WTC11 (cell line): ENCODE measurements at regions not wholly inside any gene's neighbourhood (a gene's known extent, or its start where the extent isn't known, plus 50 kb on each side); places are given as distances from the start of the nearest gene placed in this dataset.

Experiments used
- ATAC-seq: fragments of 200-7000 bp; cut with Tn5 transposase; 2 replicates; pipeline ENCODE4 v1.10.0; 2021; ENCODE audit warnings: mild to moderate bottlenecking, moderate library complexity
- CTCF ChIA-PET: fragments of 300-600 bp; sonication (Branson Sonifier 250); formaldehyde crosslinking; loops from one replicate; lab custom pipeline; 2021; ENCODE audit warnings: antibody characterized with exemption; lab: Charles Lee
- POLR2A ChIA-PET: fragments of 350-600 bp; sonication (Branson Sonifier 250); formaldehyde crosslinking; loops from one replicate; lab custom pipeline; 2021; ENCODE audit warnings: antibody characterized with exemption; lab: Charles Lee
- DNase-seq: peaks from one replicate; pipeline ENCODE4 v3.0.0; 2021; ENCODE audit warnings: low spot score
- H3K27ac Mint-ChIP-seq: 2 replicates; pipeline ENCODE4 v1.8.0; 2021; ENCODE audit warnings: mixed read lengths
- H3K27me3 Mint-ChIP-seq: 2 replicates; pipeline ENCODE4 v1.8.0; 2021; ENCODE audit warnings: low read depth, mild to moderate bottlenecking, moderate library complexity, mixed read lengths
- H3K36me3 Mint-ChIP-seq: 2 replicates; pipeline ENCODE4 v1.8.0; 2021; ENCODE audit warnings: mixed read lengths
- H3K4me1 Mint-ChIP-seq: 2 replicates; pipeline ENCODE4 v1.8.0; 2022; ENCODE audit warnings: mixed read lengths
- H3K4me3 Mint-ChIP-seq: 2 replicates; pipeline ENCODE4 v1.8.0; 2021; ENCODE audit warnings: mild to moderate bottlenecking, moderate library complexity, mixed read lengths
- H3K9me3 Mint-ChIP-seq: 2 replicates; pipeline ENCODE4 v1.8.0; 2021; ENCODE audit warnings: mixed read lengths
- AR ChIP-seq: fragments of 250-450 bp; sonication (Bioruptor Pico); IDR thresholded peaks from 2 replicates; pipeline ENCODE4 v1.9.0; 2021; ENCODE audit warnings: mild to moderate bottlenecking
- ELF4 ChIP-seq: sonication (generic); formaldehyde crosslinking; IDR thresholded peaks from 2 replicates; pipeline ENCODE4 v1.8.1; 2022; ENCODE audit warnings: low read depth, mild to moderate bottlenecking, moderate library complexity, missing genetic modification reagents
- ESRRA ChIP-seq: sonication (generic); formaldehyde crosslinking; IDR thresholded peaks from 2 replicates; pipeline ENCODE4 v1.8.1; 2022; ENCODE audit warnings: mild to moderate bottlenecking, missing genetic modification reagents, borderline replicate concordance
- IRF2 ChIP-seq: sonication (generic); formaldehyde crosslinking; IDR thresholded peaks from 2 replicates; pipeline ENCODE4 v1.8.0; 2022; ENCODE audit warnings: low read depth, missing genetic modification reagents, borderline replicate concordance
- NFE2L1 ChIP-seq: sonication (generic); formaldehyde crosslinking; IDR thresholded peaks from 2 replicates; pipeline ENCODE4 v1.8.1; 2023; ENCODE audit warnings: missing genetic modification reagents
- PRRX2 ChIP-seq: fragments of 250-450 bp; sonication (Bioruptor Pico); IDR thresholded peaks from 2 replicates; pipeline ENCODE4 v1.8.0; 2021; ENCODE audit warnings: mild to moderate bottlenecking
- SP1 ChIP-seq: sonication (generic); formaldehyde crosslinking; conservative IDR thresholded peaks from 2 replicates; pipeline ENCODE4 v1.8.1; 2022; ENCODE audit warnings: missing genetic modification reagents
- TEAD1 ChIP-seq: sonication (generic); formaldehyde crosslinking; IDR thresholded peaks from 2 replicates; pipeline ENCODE4 v1.8.0; 2022; ENCODE audit warnings: mild to moderate bottlenecking, missing genetic modification reagents
- TEAD4 ChIP-seq: sonication (generic); formaldehyde crosslinking; IDR thresholded peaks from 2 replicates; pipeline ENCODE4 v1.8.0; 2022; ENCODE audit warnings: mild to moderate bottlenecking, missing genetic modification reagents
- TP53 ChIP-seq: sonication (generic); formaldehyde crosslinking; IDR thresholded peaks from 2 replicates; pipeline ENCODE4 v1.8.1; 2023; ENCODE audit warnings: mild to moderate bottlenecking, missing genetic modification reagents
- ZNF219 ChIP-seq: sonication (generic); formaldehyde crosslinking; IDR thresholded peaks from 2 replicates; pipeline ENCODE4 v1.8.0; 2023; ENCODE audit warnings: missing genetic modification reagents, mild to moderate bottlenecking, borderline replicate concordance
- ZNF232 ChIP-seq: sonication (generic); formaldehyde crosslinking; IDR thresholded peaks from 2 replicates; pipeline ENCODE4 v1.8.0; 2022; ENCODE audit warnings: mild to moderate bottlenecking, missing genetic modification reagents
- ZNF281 ChIP-seq: sonication (generic); formaldehyde crosslinking; IDR thresholded peaks from 2 replicates; pipeline ENCODE4 v1.8.0; 2023; ENCODE audit warnings: mild to moderate bottlenecking, missing genetic modification reagents
- ZNF317 ChIP-seq: sonication (generic); formaldehyde crosslinking; IDR thresholded peaks from 2 replicates; pipeline ENCODE4 v1.8.1; 2023; ENCODE audit warnings: low read depth, mild to moderate bottlenecking, moderate library complexity, missing genetic modification reagents, borderline replicate concordance
- ZNF396 ChIP-seq: fragments of 250-450 bp; sonication (Bioruptor Pico); IDR thresholded peaks from 2 replicates; pipeline ENCODE4 v1.8.0; 2021; ENCODE audit warnings: mild to moderate bottlenecking, moderate library complexity, borderline replicate concordance
- ZNF425 ChIP-seq: fragments of 250-450 bp; sonication (Bioruptor Pico); conservative IDR thresholded peaks from 2 replicates; pipeline ENCODE4 v1.9.0; 2021; ENCODE audit warnings: mild to moderate bottlenecking
- ZNF512 ChIP-seq: sonication (generic); formaldehyde crosslinking; IDR thresholded peaks from 2 replicates; pipeline ENCODE4 v1.8.1; 2022; ENCODE audit warnings: missing genetic modification reagents, borderline replicate concordance
- TF ChIP-seq, protein P1 (sequence below): fragments of 250-450 bp; sonication (Bioruptor Pico); IDR thresholded peaks from 2 replicates; pipeline ENCODE4 v1.9.0; 2021; ENCODE audit warnings: mild to moderate bottlenecking
- TF ChIP-seq, protein P2 (sequence below): fragments of 200-600 bp; IDR thresholded peaks from 2 replicates; pipeline ENCODE4 v1.8.0; 2022; ENCODE audit warnings: antibody characterized with exemption
- TF ChIP-seq, protein P3 (sequence below): sonication (generic); formaldehyde crosslinking; conservative IDR thresholded peaks from 2 replicates; pipeline ENCODE4 v1.8.1; 2022; ENCODE audit warnings: mild to moderate bottlenecking, missing genetic modification reagents

DNA sequence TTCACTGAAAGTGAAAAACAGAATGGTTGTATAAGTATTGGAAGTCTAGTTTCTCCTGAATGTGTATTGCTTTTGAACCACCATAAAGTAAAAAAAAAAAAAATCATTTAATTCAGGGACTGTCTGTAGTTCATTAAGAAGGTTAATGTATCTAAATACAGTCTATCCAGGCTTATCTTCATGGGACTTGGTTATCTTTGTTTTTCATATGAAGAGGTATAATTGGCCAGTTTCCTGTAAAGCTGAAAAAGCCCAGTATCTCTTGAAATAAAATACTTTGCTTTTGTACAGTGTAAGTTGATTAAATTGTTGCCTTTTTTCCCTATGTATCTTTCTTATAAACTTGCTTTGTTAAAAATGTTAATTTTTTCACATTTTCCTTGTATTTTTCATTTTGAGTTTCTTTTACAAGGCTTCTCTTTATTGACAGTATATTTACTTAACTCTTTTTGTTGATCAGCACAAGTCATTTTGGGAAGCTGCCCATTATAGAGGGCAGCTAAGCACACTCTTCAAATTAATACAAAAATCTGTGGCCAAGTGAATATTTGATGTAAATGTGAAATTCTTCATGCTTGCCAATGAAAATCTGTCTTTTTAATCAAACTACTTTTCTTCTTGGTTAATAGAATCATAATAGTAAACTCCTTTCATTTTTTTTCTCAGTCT is 156.0 kb downstream of the TMTC3 start:
- peaks cover 11% of the 10 kb centered on the region for H3K9me3 Mint-ChIP-seq
- ChIA-PET CTCF (no interaction called here), POLR2A (interaction anchor here (0.7 kb wide), 1 partner anchor 34 kb away, joined by 6 read pairs; no protein-coding TSS in a partner anchor)
- H3K27me3 Mint-ChIP-seq = no peaks in the 10 kb centered on the region
- H3K4me1 Mint-ChIP-seq = no peaks in the 10 kb centered on the region
- ATAC-seq (no peak), DNase-seq (no peak)
- no peak for TF ChIP-seq TEAD4 (CRISPR knock-in tag)
- no peak for TF ChIP-seq ESRRA
- no peak for TF ChIP-seq ZNF281
- TF ChIP-seq, protein P1, sequence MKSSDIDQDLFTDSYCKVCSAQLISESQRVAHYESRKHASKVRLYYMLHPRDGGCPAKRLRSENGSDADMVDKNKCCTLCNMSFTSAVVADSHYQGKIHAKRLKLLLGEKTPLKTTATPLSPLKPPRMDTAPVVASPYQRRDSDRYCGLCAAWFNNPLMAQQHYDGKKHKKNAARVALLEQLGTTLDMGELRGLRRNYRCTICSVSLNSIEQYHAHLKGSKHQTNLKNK (CRISPR knock-in tag) = no peak
- no peak for TF ChIP-seq SP1 (CRISPR knock-in tag)
- TF ChIP-seq ZNF396 (CRISPR knock-in tag) = no peak
- H3K27ac Mint-ChIP-seq = no peak overlapping the region
- H3K4me3 Mint-ChIP-seq = no peak overlapping the region
- no peaks in the 10 kb centered on the region for H3K36me3 Mint-ChIP-seq

DNA sequence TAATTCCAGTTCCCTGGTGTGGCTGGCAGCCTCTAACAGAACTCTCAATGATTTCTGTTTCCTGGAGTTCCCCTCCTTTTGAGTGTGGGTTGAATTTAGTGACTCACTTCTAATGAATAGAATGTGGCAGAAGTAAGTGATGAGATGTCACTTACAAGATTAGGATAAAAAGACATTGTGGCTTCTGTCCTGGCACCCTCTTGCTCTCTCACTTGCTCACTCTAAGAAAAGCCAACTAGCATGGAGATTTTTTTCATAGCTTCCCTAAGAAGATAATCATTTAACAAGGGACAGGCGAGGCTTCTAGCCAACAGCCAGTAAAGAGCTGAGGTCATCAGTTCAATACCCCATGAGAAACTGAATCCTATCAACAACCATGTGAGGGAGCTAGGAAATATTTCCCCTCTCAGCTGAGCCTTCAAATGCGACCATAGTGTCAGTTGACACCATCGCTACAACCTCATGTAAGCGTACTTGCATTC is 156.7 kb downstream of the TMTC3 start:
- H3K9me3 Mint-ChIP-seq = peaks cover 7% of the 10 kb centered on the region
- CTCF ChIA-PET = no interaction called here
- no peaks in the 10 kb centered on the region for H3K4me1 Mint-ChIP-seq
- no peak overlapping the region for H3K27ac Mint-ChIP-seq
- TF ChIP-seq TP53 (CRISPR knock-in tag) = no peak
- no peak for TF ChIP-seq IRF2
- TF ChIP-seq ZNF512 = no peak
- no peak for TF ChIP-seq ZNF425 (CRISPR knock-in tag)
- TF ChIP-seq ZNF232 (CRISPR knock-in tag) = no peak
- no peak for TF ChIP-seq PRRX2 (CRISPR knock-in tag)
- no peak for TF ChIP-seq TEAD1 (CRISPR knock-in tag)
- TF ChIP-seq, protein P2, sequence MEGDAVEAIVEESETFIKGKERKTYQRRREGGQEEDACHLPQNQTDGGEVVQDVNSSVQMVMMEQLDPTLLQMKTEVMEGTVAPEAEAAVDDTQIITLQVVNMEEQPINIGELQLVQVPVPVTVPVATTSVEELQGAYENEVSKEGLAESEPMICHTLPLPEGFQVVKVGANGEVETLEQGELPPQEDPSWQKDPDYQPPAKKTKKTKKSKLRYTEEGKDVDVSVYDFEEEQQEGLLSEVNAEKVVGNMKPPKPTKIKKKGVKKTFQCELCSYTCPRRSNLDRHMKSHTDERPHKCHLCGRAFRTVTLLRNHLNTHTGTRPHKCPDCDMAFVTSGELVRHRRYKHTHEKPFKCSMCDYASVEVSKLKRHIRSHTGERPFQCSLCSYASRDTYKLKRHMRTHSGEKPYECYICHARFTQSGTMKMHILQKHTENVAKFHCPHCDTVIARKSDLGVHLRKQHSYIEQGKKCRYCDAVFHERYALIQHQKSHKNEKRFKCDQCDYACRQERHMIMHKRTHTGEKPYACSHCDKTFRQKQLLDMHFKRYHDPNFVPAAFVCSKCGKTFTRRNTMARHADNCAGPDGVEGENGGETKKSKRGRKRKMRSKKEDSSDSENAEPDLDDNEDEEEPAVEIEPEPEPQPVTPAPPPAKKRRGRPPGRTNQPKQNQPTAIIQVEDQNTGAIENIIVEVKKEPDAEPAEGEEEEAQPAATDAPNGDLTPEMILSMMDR = no peak
- TF ChIP-seq NFE2L1 = no peak
- no peak for TF ChIP-seq ZNF317 (CRISPR knock-in tag)
- TF ChIP-seq, protein P3, sequence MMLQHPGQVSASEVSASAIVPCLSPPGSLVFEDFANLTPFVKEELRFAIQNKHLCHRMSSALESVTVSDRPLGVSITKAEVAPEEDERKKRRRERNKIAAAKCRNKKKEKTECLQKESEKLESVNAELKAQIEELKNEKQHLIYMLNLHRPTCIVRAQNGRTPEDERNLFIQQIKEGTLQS (CRISPR knock-in tag) = no peak
- TF ChIP-seq ZNF219 = no peak
- no peak for TF ChIP-seq AR (CRISPR knock-in tag)
- TF ChIP-seq ELF4 (CRISPR knock-in tag) = no peak
- no peak for TF ChIP-seq TEAD4 (CRISPR knock-in tag)
- no peaks in the 10 kb centered on the region for H3K36me3 Mint-ChIP-seq
- no peaks in the 10 kb centered on the region for H3K27me3 Mint-ChIP-seq
- H3K4me3 Mint-ChIP-seq = no peak overlapping the region
- no peak for ATAC-seq
- POLR2A ChIA-PET = no interaction called here
- DNase-seq = no peak
